H1 (cell line): ENCODE measurements at regions not wholly inside any gene's neighbourhood (a gene's known extent, or its start where the extent isn't known, plus 50 kb on each side); places are given as distances from the start of the nearest gene placed in this dataset.

Experiments
- CTCF ChIA-PET: fragments of 300-600 bp; sonication (Branson Sonifier 250); formaldehyde crosslinking; loops from one replicate; lab custom pipeline; 2021; ENCODE audit not compliant: partially characterized antibody; lab: Charles Lee
- POLR2A ChIA-PET: fragments of 300-600 bp; sonication (Branson Sonifier 250); formaldehyde crosslinking; loops from one replicate; lab custom pipeline; 2021; ENCODE audit warnings: inconsistent platforms; ENCODE audit not compliant: partially characterized antibody; lab: Charles Lee
- DNase-seq, 2 experiments: peaks; one replicate each; pipeline versions ENCODE4 v3.0.0 to v3.0.0-alpha.2; 2010 to 2022; ENCODE audit warnings: low spot score in 2 of 2, low read depth in 1 of 2, mixed read lengths in 1 of 2
- FAIRE-seq: peaks from 2 replicates; lab custom pipeline; 2011; peaks lifted over from hg19 to GRCh38; lab: Jason Lieb, UNC
- H2AFZ ChIP-seq: 2 replicates; pipeline ENCODE4 v1.8.1; 2012; ENCODE audit warnings: low read length, inconsistent platforms
- H2AK5ac ChIP-seq: 2 replicates; pipeline ENCODE4 v1.6.1; 2013; ENCODE audit warnings: low read depth, low read length
- H2BK120ac ChIP-seq: replicated peaks from 2 replicates; pipeline ENCODE3; 2013; ENCODE audit warnings: low read depth, low read length, inconsistent platforms
- H2BK12ac ChIP-seq: 2 replicates; pipeline ENCODE4 v1.6.1; 2013; ENCODE audit warnings: low read depth, low read length
- H2BK15ac ChIP-seq: 2 replicates; pipeline ENCODE4 v1.6.1; 2013; ENCODE audit warnings: low read length
- H2BK20ac ChIP-seq: 2 replicates; pipeline ENCODE4 v1.6.1; 2013; ENCODE audit warnings: low read length
- H2BK5ac ChIP-seq: 2 replicates; pipeline ENCODE4 v1.6.1; 2013; ENCODE audit warnings: low read depth, low read length
- H3K14ac ChIP-seq: 2 replicates; pipeline ENCODE4 v1.6.1; 2013; ENCODE audit warnings: inconsistent platforms; ENCODE audit not compliant: insufficient read length
- H3K18ac ChIP-seq: 2 replicates; pipeline ENCODE4 v1.6.1; 2013; ENCODE audit warnings: low read length; ENCODE audit errors: extremely low read depth
- H3K23ac ChIP-seq: 2 replicates; pipeline ENCODE4 v1.6.1; 2013; ENCODE audit warnings: inconsistent platforms; ENCODE audit not compliant: insufficient read length
- H3K23me2 ChIP-seq: 2 replicates; pipeline ENCODE4 v1.6.1; 2013; ENCODE audit warnings: low read depth, low read length
- H3K27ac ChIP-seq: 2 replicates; pipeline ENCODE4 v1.6.1; 2011; ENCODE audit warnings: low read depth, low read length, inconsistent platforms
- H3K27me3 ChIP-seq, 4 experiments: replicated peaks in 1 of 4; 1 replicate in 1 of 4; 2 replicates in 3 of 4; pipeline versions ENCODE4 v1.6.1 to v1.8.1; 2011 to 2013; ENCODE audit warnings: low read length in 3 of 4, mild to moderate bottlenecking in 3 of 4, inconsistent platforms in 2 of 4, mixed read lengths in 2 of 4, moderate library complexity in 1 of 4; ENCODE audit not compliant: control insufficient read depth in 3 of 4, insufficient read depth in 3 of 4; ENCODE audit errors: extremely low read depth in 1 of 4
- H3K36me3 ChIP-seq, 4 experiments: 2 replicates each; pipeline versions ENCODE4 v1.6.1 to v1.8.1; 2011 to 2013; ENCODE audit warnings: mild to moderate bottlenecking in 4 of 4, low read length in 3 of 4, moderate library complexity in 2 of 4, control low read depth in 1 of 4, inconsistent platforms in 1 of 4; ENCODE audit not compliant: insufficient read depth in 4 of 4, control insufficient read depth in 2 of 4
- H3K4ac ChIP-seq: replicated peaks from 2 replicates; pipeline ENCODE3; 2013; ENCODE audit warnings: low read length, low read depth, mixed read lengths, inconsistent platforms; ENCODE audit not compliant: insufficient read length
- H3K4me1 ChIP-seq, 4 experiments: replicated peaks in 1 of 4; 1 replicate in 1 of 4; 2 replicates in 3 of 4; pipeline versions ENCODE4 v1.6.1 to v1.8.1; 2011 to 2013; ENCODE audit warnings: low read length in 3 of 4, inconsistent platforms in 2 of 4, mixed read lengths in 1 of 4; ENCODE audit not compliant: insufficient read depth in 4 of 4, control insufficient read depth in 3 of 4
- H3K4me2 ChIP-seq, 2 experiments: 2 replicates each; pipeline versions ENCODE4 v1.6.1 to v1.8.1; 2011 to 2013; ENCODE audit warnings: low read depth in 2 of 2, low read length in 2 of 2, control low read depth in 1 of 2, inconsistent platforms in 1 of 2, mild to moderate bottlenecking in 1 of 2; ENCODE audit not compliant: insufficient read depth in 1 of 2
- H3K4me3 ChIP-seq, 4 experiments: fragments of 200-600, 300-600 bp in 1 of 4; sonication (generic), shearing (Covaris generic), sonication (Bioruptor Twin) in 1 of 4; 2 replicates each; pipeline versions ENCODE4 v1.5.1 to v1.8.1; 2011 to 2016; ENCODE audit warnings: low read length in 4 of 4, low read depth in 3 of 4, control low read depth in 2 of 4, inconsistent platforms in 2 of 4, mild to moderate bottlenecking in 2 of 4, mixed read lengths in 1 of 4, moderate library complexity in 1 of 4; ENCODE audit not compliant: insufficient read depth in 2 of 4; ENCODE audit errors: extremely low read depth in 1 of 4
- H3K56ac ChIP-seq: replicated peaks from 2 replicates; pipeline ENCODE3; 2013; ENCODE audit warnings: low read depth, mild to moderate bottlenecking, mixed read lengths, low read length, inconsistent platforms; ENCODE audit not compliant: insufficient read length
- H3K79me1 ChIP-seq: 2 replicates; pipeline ENCODE4 v1.6.1; 2013; ENCODE audit warnings: low read depth, low read length, control low read depth
- H3K79me2 ChIP-seq, 2 experiments: 2 replicates each; pipeline versions ENCODE4 v1.6.1 to v1.8.1; 2012 to 2013; ENCODE audit warnings: low read length in 2 of 2, mild to moderate bottlenecking in 2 of 2, inconsistent platforms in 1 of 2; ENCODE audit not compliant: insufficient read depth in 2 of 2, control insufficient read depth in 1 of 2
- H3K9ac ChIP-seq, 4 experiments: replicated peaks in 1 of 4; 1 replicate in 1 of 4; 2 replicates in 3 of 4; pipeline versions ENCODE4 v1.6.1 to v1.8.1; 2011 to 2013; ENCODE audit warnings: low read depth in 3 of 4, low read length in 3 of 4, control low read depth in 2 of 4, mild to moderate bottlenecking in 2 of 4, moderate library complexity in 2 of 4, inconsistent platforms in 1 of 4; ENCODE audit errors: extremely low read depth in 1 of 4
- H3K9me3 ChIP-seq, 2 experiments: 2 replicates each; pipeline versions ENCODE4 v1.6.1 to v1.8.1; 2012 to 2013; ENCODE audit warnings: mild to moderate bottlenecking in 2 of 2, moderate library complexity in 2 of 2, control low read depth in 1 of 2, inconsistent platforms in 1 of 2, low read depth in 1 of 2, low read length in 1 of 2, mixed read lengths in 1 of 2; ENCODE audit not compliant: insufficient read depth in 2 of 2
- H4K20me1 ChIP-seq, 2 experiments: replicated peaks in 1 of 2; 2 replicates each; pipeline versions ENCODE3 to v1.8.1; 2011 to 2013; ENCODE audit warnings: inconsistent platforms in 2 of 2, low read length in 2 of 2, mild to moderate bottlenecking in 1 of 2; ENCODE audit not compliant: insufficient read depth in 2 of 2, control insufficient read depth in 1 of 2
- H4K5ac ChIP-seq: 2 replicates; pipeline ENCODE4 v1.6.1; 2013; ENCODE audit warnings: low read length, low read depth, mixed read lengths, inconsistent platforms; ENCODE audit not compliant: insufficient read length
- H4K8ac ChIP-seq: 2 replicates; pipeline ENCODE4 v1.8.0; 2013; ENCODE audit warnings: mild to moderate bottlenecking, moderate library complexity, low read length, inconsistent platforms; ENCODE audit not compliant: insufficient read depth; ENCODE audit errors: extremely low read depth
- H4K91ac ChIP-seq: replicated peaks from 2 replicates; pipeline ENCODE3; 2013; ENCODE audit warnings: low read length, mixed read lengths, inconsistent platforms; ENCODE audit not compliant: insufficient read length
- BCL11A ChIP-seq, 2 experiments: IDR thresholded peaks; one replicate each; pipeline ENCODE4 v1.6.1; 2011; ENCODE audit warnings: low read depth in 2 of 2, low read length in 2 of 2, mild to moderate bottlenecking in 2 of 2
- WGBS, 2 experiments: shearing (Covaris generic) in 1 of 2; methylation state at CpG; one replicate each; pipeline versions ENCODE4 v1.1.6 to v1.1.7; 2013 to 2015; ENCODE audit warnings: low lambda C conversion rate in 2 of 2, mixed read lengths in 2 of 2, inconsistent platforms in 1 of 2, low coverage in 1 of 2, missing lambda C conversion rate in 1 of 2; ENCODE audit not compliant: insufficient replicate concordance in 2 of 2, insufficient coverage in 1 of 2, insufficient read length in 1 of 2; ENCODE audit errors: extremely low coverage in 1 of 2, missing lambda C conversion rate in 1 of 2; 5-methylcytosine and 5-hydroxymethylcytosine counted together

DNA sequence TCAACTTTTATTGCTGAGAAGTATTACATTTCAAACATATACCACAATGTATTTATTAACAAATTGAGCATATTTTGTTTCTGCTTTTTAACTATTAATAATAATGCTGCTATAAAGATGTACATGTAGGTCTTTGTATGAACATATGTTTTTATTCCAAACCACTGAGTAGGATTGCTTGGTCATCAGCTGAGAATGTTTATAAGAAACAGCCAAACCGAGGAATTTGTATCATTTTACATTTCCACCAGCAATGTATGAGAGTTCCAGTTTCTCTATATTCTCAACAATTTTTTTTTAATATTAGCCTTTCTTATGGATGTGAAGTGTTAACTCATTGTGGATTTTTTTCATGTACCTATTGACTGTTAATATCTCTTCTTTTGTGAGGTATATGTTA lies 119.5 kb upstream of the MDFIC2 start:
- H3K4me3 ChIP-seq, result no peak overlapping the region
- no peaks in the 10 kb centered on the region for H4K20me1 ChIP-seq
- H3K18ac ChIP-seq, result no peak overlapping the region
- H2BK20ac ChIP-seq, result no peak overlapping the region
- no peaks in the 10 kb centered on the region for H3K79me2 ChIP-seq
- no peaks in the 10 kb centered on the region for H3K36me3 ChIP-seq
- H2AFZ ChIP-seq, result no peak overlapping the region
- DNase-seq, result no peak
- H3K79me1 ChIP-seq, result no peaks in the 10 kb centered on the region
- TF ChIP-seq BCL11A (IDR thresholded peaks at IDR 0.05; ENCODE audit: low read depth in 2 of 2, low read length in 2 of 2), result no peak
- H3K4me2 ChIP-seq, result no peak overlapping the region
- H2BK12ac ChIP-seq, result no peak overlapping the region
- no peak overlapping the region for H4K8ac ChIP-seq
- no peaks in the 10 kb centered on the region for H3K9me3 ChIP-seq
- 96% methylated on average over 1 of the region's 1 CpG; no CpG with 5 or more reads in 1 of the 2 experiments for WGBS, 2 experiments
- H4K91ac ChIP-seq, result no peak overlapping the region
- H3K4ac ChIP-seq, result no peak overlapping the region
- ChIA-PET CTCF (interaction anchor here (1.3 to 1.5 kb wide), 2 partner anchors 14 to 324 kb away, joined by 4 read pairs; no protein-coding TSS in a partner anchor), POLR2A (no interaction called here)
- no peaks in the 10 kb centered on the region for H3K4me1 ChIP-seq
- H2BK120ac ChIP-seq, result no peak overlapping the region
- H3K14ac ChIP-seq, result no peak overlapping the region
- no peaks in the 10 kb centered on the region for H3K23me2 ChIP-seq
- no peak overlapping the region for H3K23ac ChIP-seq
- H2BK5ac ChIP-seq, result no peak overlapping the region
- no peak overlapping the region for H2BK15ac ChIP-seq
- no peak overlapping the region for H3K56ac ChIP-seq
- H4K5ac ChIP-seq, result no peak overlapping the region
- no peak overlapping the region for H3K27ac ChIP-seq
- no peak overlapping the region for H2AK5ac ChIP-seq
- H3K27me3 ChIP-seq, result no peaks in the 10 kb centered on the region
- no peak for FAIRE-seq
- no peak overlapping the region for H3K9ac ChIP-seq
